ENCODE measurements at regions not wholly inside any gene's neighbourhood (a gene's known extent, or its start where the extent isn't known, plus 50 kb on each side); places are given as distances from the start of the nearest gene placed in this dataset.

- TF ChIP-seq CTCF (IDR thresholded peaks at IDR 0.05): no peak
- peaks cover 2% of the 10 kb centered on the region for H3K9me3 Mint-ChIP-seq (ENCODE audit: low read depth)
- H3K36me3 Mint-ChIP-seq (ENCODE audit: low read depth): no peaks in the 10 kb centered on the region
- no peak overlapping the region for H3K4me3 Mint-ChIP-seq (ENCODE audit: unreplicated experiment)
- H3K27me3 Mint-ChIP-seq (ENCODE audit: low read depth): no peaks in the 10 kb centered on the region
- no peak for DNase-seq (ENCODE audit: low spot score)
- peaks cover 4% of the 10 kb centered on the region for H3K4me1 Mint-ChIP-seq (ENCODE audit: low read depth)
- no peak overlapping the region for H3K27ac Mint-ChIP-seq (ENCODE audit: unreplicated experiment)
These were observed 716.2 kb upstream of the VRK2 start for GRCh38 chr2:57330447-57330846.

- Mint-ChIP-seq H3K27me3 (ENCODE audit: low read depth) (no peaks in the 10 kb centered on the region), H3K36me3 (ENCODE audit: low read depth) (no peaks in the 10 kb centered on the region), H3K4me3 (ENCODE audit: unreplicated experiment) (no peak overlapping the region), H3K27ac (ENCODE audit: unreplicated experiment) (no peak overlapping the region), H3K4me1 (ENCODE audit: low read depth) (peaks cover 4% of the 10 kb centered on the region), H3K9me3 (ENCODE audit: low read depth) (peaks cover 2% of the 10 kb centered on the region)
- DNase-seq (ENCODE audit: low spot score): no peak
- TF ChIP-seq CTCF (IDR thresholded peaks at IDR 0.05): no peak
These were observed 713.4 kb upstream of the VRK2 start for GRCh38 chr2:57333221-57333620.

- Mint-ChIP-seq H3K36me3 (ENCODE audit: low read depth) (no peaks in the 10 kb centered on the region), H3K27me3 (ENCODE audit: low read depth) (peaks cover 16% of the 10 kb centered on the region), H3K9me3 (ENCODE audit: low read depth) (peaks cover 12% of the 10 kb centered on the region), H3K4me3 (ENCODE audit: unreplicated experiment) (no peak overlapping the region), H3K4me1 (ENCODE audit: low read depth) (no peaks in the 10 kb centered on the region), H3K27ac (ENCODE audit: unreplicated experiment) (no peak overlapping the region)
- no peak for TF ChIP-seq CTCF (IDR thresholded peaks at IDR 0.05)
- no peak for DNase-seq (ENCODE audit: low spot score)
These were observed 703.1 kb upstream of the VRK2 start for GRCh38 chr2:57343391-57344006.

GRCh38 chr2:57368190-57368589 lies 678.4 kb upstream of the VRK2 start:
- TF ChIP-seq CTCF (IDR thresholded peaks at IDR 0.05): no peak
- Mint-ChIP-seq H3K9me3 (ENCODE audit: low read depth) (peaks cover 8% of the 10 kb centered on the region), H3K4me3 (ENCODE audit: unreplicated experiment) (no peak overlapping the region), H3K27ac (ENCODE audit: unreplicated experiment) (no peak overlapping the region), H3K27me3 (ENCODE audit: low read depth) (peaks cover 2% of the 10 kb centered on the region), H3K36me3 (ENCODE audit: low read depth) (no peaks in the 10 kb centered on the region), H3K4me1 (ENCODE audit: low read depth) (peaks cover 10% of the 10 kb centered on the region)
- DNase-seq (ENCODE audit: low spot score): no peak

GRCh38 chr2:57370882-57371585 lies 675.6 kb upstream of the VRK2 start:
- DNase-seq (ENCODE audit: low spot score): no peak
- H3K27me3 Mint-ChIP-seq (ENCODE audit: low read depth): no peaks in the 10 kb centered on the region
- H3K27ac Mint-ChIP-seq (ENCODE audit: unreplicated experiment): no peak overlapping the region
- no peaks in the 10 kb centered on the region for H3K36me3 Mint-ChIP-seq (ENCODE audit: low read depth)
- peaks cover 3% of the 10 kb centered on the region for H3K9me3 Mint-ChIP-seq (ENCODE audit: low read depth)
- TF ChIP-seq CTCF (IDR thresholded peaks at IDR 0.05): no peak
- peaks cover 17% of the 10 kb centered on the region for H3K4me1 Mint-ChIP-seq (ENCODE audit: low read depth)
- H3K4me3 Mint-ChIP-seq (ENCODE audit: unreplicated experiment): no peak overlapping the region
